H1 (cell line): ENCODE measurements at regions not wholly inside any gene's neighbourhood (a gene's known extent, or its start where the extent isn't known, plus 50 kb on each side); places are given as distances from the start of the nearest gene placed in this dataset.

ENCODE experiments used
- CTCF ChIP-seq, 3 experiments: IDR thresholded peaks; 1 replicate in 2 of 3; 2 replicates in 1 of 3; pipeline versions ENCODE4 v1.5.1 to v1.6.1; 2011; ENCODE audit warnings: low read length in 3 of 3, mild to moderate bottlenecking in 3 of 3, inconsistent platforms in 2 of 3, low read depth in 1 of 3, moderate library complexity in 1 of 3; ENCODE audit not compliant: insufficient read depth in 1 of 3; ENCODE audit errors: control extremely low read depth in 1 of 3
- GTF2F1 ChIP-seq: IDR thresholded peaks from 2 replicates; pipeline ENCODE4 v1.6.1; 2012; ENCODE audit warnings: low read depth, low read length, improper control_type of control experiment, borderline replicate concordance
- HDAC2 ChIP-seq, 2 experiments: fragments of 300-600 bp in 1 of 2; sonication (generic) in 1 of 2; IDR thresholded peaks; 2 replicates each; pipeline ENCODE4 v1.6.1; 2011 to 2012; ENCODE audit warnings: low read depth in 2 of 2, low read length in 2 of 2, mild to moderate bottlenecking in 2 of 2, moderate library complexity in 2 of 2, borderline replicate concordance in 1 of 2, inconsistent platforms in 1 of 2
- HDAC6 ChIP-seq: IDR thresholded peaks from one replicate; pipeline ENCODE4 v1.7.1; 2012; ENCODE audit warnings: low read depth, mild to moderate bottlenecking, inconsistent platforms, low read length, moderate library complexity
- RAD21 ChIP-seq, 2 experiments: IDR thresholded peaks in 1 of 2; conservative IDR thresholded peaks in 1 of 2; 2 replicates each; pipeline ENCODE4 v1.6.1; 2011; ENCODE audit warnings: low read depth in 2 of 2, low read length in 2 of 2, improper control_type of control experiment in 1 of 2, inconsistent platforms in 1 of 2, mild to moderate bottlenecking in 1 of 2, moderate library complexity in 1 of 2
- SIRT6 ChIP-seq: IDR thresholded peaks from one replicate; pipeline ENCODE4 v1.7.1; 2012; ENCODE audit warnings: low read length, inconsistent platforms
- SRF ChIP-seq: IDR thresholded peaks from 2 replicates; pipeline ENCODE4 v1.6.1; 2011; ENCODE audit warnings: mild to moderate bottlenecking, low read depth, low read length, moderate library complexity

- TF ChIP-seq SIRT6, result no peak
- no peak for TF ChIP-seq HDAC2 (IDR thresholded peaks at IDR 0.05; ENCODE audit: borderline replicate concordance in 1 of 2, low read depth in 2 of 2, low read length in 2 of 2)
- no peak for TF ChIP-seq HDAC6
- no peak for TF ChIP-seq RAD21 (IDR thresholded peaks at IDR 0.05 in 1 of 2, conservative IDR thresholded peaks at IDR 0.05 in 1 of 2; ENCODE audit: low read depth in 2 of 2, low read length in 2 of 2)
- no peak for TF ChIP-seq CTCF (IDR thresholded peaks at IDR 0.05; ENCODE audit: control extremely low read depth in 1 of 3, insufficient read depth in 1 of 3, low read depth in 1 of 3, low read length in 3 of 3)
- no peak for TF ChIP-seq SRF
- TF ChIP-seq GTF2F1, result no peak
Observed at GRCh38 chr14:41295734-41296133, 310.9 kb upstream of the LRFN5 start.
